ENCODE measurements at regions not wholly inside any gene's neighbourhood (a gene's known extent, or its start where the extent isn't known, plus 50 kb on each side); places are given as distances from the start of the nearest gene placed in this dataset.

GRCh38 chr9:126106404-126106803, 220.2 kb upstream of the MVB12B start:
- H3K27me3 ChIP-seq = peaks cover 0 to 11% (median 0%) of the 10 kb centered on the region in 9 donors
- no peak overlapping the region for H3K27ac ChIP-seq
- intact Hi-C loops (cut with DNase I) = no loop called here
- no peaks in the 10 kb centered on the region for H3K36me3 ChIP-seq
- no peak overlapping the region for H3K4me3 ChIP-seq
- no peaks in the 10 kb centered on the region for H3K4me1 ChIP-seq
- TF ChIP-seq CTCF (IDR thresholded peaks at IDR 0.05) (no peak), POLR2A (IDR thresholded peaks at IDR 0.05) (no peak)
- no peak for ATAC-seq
- no peaks in the 10 kb centered on the region for H3K9me3 ChIP-seq
- WGBS, 4 donors = 91 to 95% (median 93%) methylated on average over 5 of the region's 5 CpGs
- DNase-seq = no peak

- Histone ChIP-seq H3K9me3 (no peaks in the 10 kb centered on the region), H3K27me3 (peaks cover 0 to 11% (median 0%) of the 10 kb centered on the region in 9 donors), H3K27ac (no peak overlapping the region), H3K36me3 (no peaks in the 10 kb centered on the region), H3K4me1 (no peaks in the 10 kb centered on the region), H3K4me3 (no peak overlapping the region)
- intact Hi-C loops (cut with DNase I) = no loop called here
- TF ChIP-seq POLR2A (IDR thresholded peaks at IDR 0.05) = no peak
- no peak for TF ChIP-seq CTCF (IDR thresholded peaks at IDR 0.05)
- DNase-seq (no peak), ATAC-seq (no peak)
- WGBS, 4 donors = 94 to 95% (median 94%) methylated on average over 12 of the region's 12 CpGs
Measured at GRCh38 chr9:126107693-126108092, 218.9 kb upstream of the MVB12B start.

GRCh38 chr9:126108240-126108639, 218.4 kb upstream of the MVB12B start:
- no peak for TF ChIP-seq POLR2A (IDR thresholded peaks at IDR 0.05)
- no peak for TF ChIP-seq CTCF (IDR thresholded peaks at IDR 0.05)
- no peak overlapping the region for H3K27ac ChIP-seq
- no peak for ATAC-seq
- no peak overlapping the region for H3K4me3 ChIP-seq
- DNase-seq = no peak
- intact Hi-C loops (cut with DNase I) = no loop called here
- peaks cover 0 to 11% (median 0%) of the 10 kb centered on the region in 9 donors for H3K27me3 ChIP-seq
- H3K4me1 ChIP-seq = no peaks in the 10 kb centered on the region
- 21 to 32% (median 26%) methylated on average over 10 to 11 of the region's 11 CpGs for WGBS, 4 donors
- no peaks in the 10 kb centered on the region for H3K36me3 ChIP-seq
- no peaks in the 10 kb centered on the region for H3K9me3 ChIP-seq

GRCh38 chr9:126109575-126109974, 217.1 kb upstream of the MVB12B start:
- TF ChIP-seq CTCF (IDR thresholded peaks at IDR 0.05) = no peak
- TF ChIP-seq POLR2A (IDR thresholded peaks at IDR 0.05) = no peak
- Histone ChIP-seq H3K27ac (no peak overlapping the region), H3K27me3 (peaks cover 0 to 11% (median 0%) of the 10 kb centered on the region in 9 donors), H3K9me3 (no peaks in the 10 kb centered on the region), H3K36me3 (no peaks in the 10 kb centered on the region), H3K4me3 (no peak overlapping the region), H3K4me1 (no peaks in the 10 kb centered on the region)
- ATAC-seq = no peak
- intact Hi-C loops (cut with DNase I) = no loop called here
- DNase-seq = no peak
